Ovary (tissue), 7 donors: ENCODE measurements at regions not wholly inside any gene's neighbourhood (a gene's known extent, or its start where the extent isn't known, plus 50 kb on each side); places are given as distances from the start of the nearest gene placed in this dataset.

Experiments
- DNase-seq, 5 donors: peaks; one replicate each; pipeline ENCODE4 v3.0.0-alpha.2; 2019 to 2020
- H3K27ac ChIP-seq, 2 donors: fragments of 200-600 bp; one replicate each; pipeline versions ENCODE4 v1.5.1 to v1.8.0; 2019 to 2022
- H3K27me3 ChIP-seq: fragments of 200-600 bp; one replicate; pipeline ENCODE4 v1.8.0; 2022
- H3K36me3 ChIP-seq: fragments of 200-600 bp; sonication (generic); one replicate; pipeline ENCODE4 v1.5.1; 2019
- H3K4me1 ChIP-seq: one replicate; pipeline ENCODE4 v1.8.1; 2013; ENCODE audit warnings: mild to moderate bottlenecking, moderate library complexity; ENCODE audit not compliant: insufficient read depth
- H3K4me3 ChIP-seq: fragments of 200-600 bp; sonication (generic); one replicate; pipeline ENCODE4 v1.5.1; 2017
- H3K9me3 ChIP-seq, 2 donors: fragments of 200-600 bp in 1 of 2; sonication (generic) in 1 of 2; one replicate each; pipeline versions ENCODE4 v1.5.1 to v1.8.1; 2013 to 2019; ENCODE audit warnings: mild to moderate bottlenecking in 1 of 2, moderate library complexity in 1 of 2
- CTCF ChIP-seq, 3 donors: fragments of 450-650 bp in 2 of 3; fragments of 200-600 bp in 1 of 3; IDR thresholded peaks; one replicate each; pipeline versions ENCODE4 v1.5.1 to v1.8.0; 2016 to 2022; ENCODE audit warnings: antibody characterized with exemption in 3 of 3, mild to moderate bottlenecking in 1 of 3
- EP300 ChIP-seq: sonication (generic); formaldehyde crosslinking; IDR thresholded peaks from one replicate; pipeline ENCODE4 v1.6.1; 2017; ENCODE audit warnings: antibody characterized with exemption
- POLR2A ChIP-seq: fragments of 450-650 bp; IDR thresholded peaks from one replicate; pipeline ENCODE4 v1.6.1; 2017; ENCODE audit warnings: antibody characterized with exemption, mild to moderate bottlenecking, moderate library complexity
- WGBS, 3 donors: extraction: QIAGEN DNeasy Blood & Tissue Kit in 1 of 3; methylation state at CpG; one replicate each; pipeline versions ENCODE4 v1.1.5 to v1.1.7; 2013 to 2017; 5-methylcytosine and 5-hydroxymethylcytosine counted together
- intact Hi-C, 4 donors: fragments of 100-400 bp; cut with DNase I; formaldehyde crosslinking; loops; one replicate each; pipeline versions ENCODE4 v1.11.0 to v1.15.1; 2022 to 2023
- donor health status: DM: no; HTN: no; CAD: no; lungs with moderate emphysema.
- donor health status: DM: no; HTN: no; CAD: no.
- donor health status: Bipolar disorder and iron deficiency.
- donor health status: DM: no; HTN: no; CAD: no.
- donor health status: DM: yes; HTN: yes; CAD: no.

GRCh38 chr6:166085500-166085899 lies 82.2 kb downstream of the TBXT start:
- Histone ChIP-seq H3K27ac (no peak overlapping the region), H3K27me3 (no peaks in the 10 kb centered on the region), H3K36me3 (no peaks in the 10 kb centered on the region), H3K4me3 (no peak overlapping the region), H3K4me1 (no peaks in the 10 kb centered on the region), H3K9me3 (no peaks in the 10 kb centered on the region)
- WGBS, 3 donors, result 16 to 36% (median 17%) methylated on average over 2 of the region's 2 CpGs
- no peak for TF ChIP-seq CTCF (IDR thresholded peaks at IDR 0.05)
- TF ChIP-seq EP300, result no peak
- no peak for TF ChIP-seq POLR2A
- intact Hi-C loops, result no loop called here
- no peak for DNase-seq

DNA sequence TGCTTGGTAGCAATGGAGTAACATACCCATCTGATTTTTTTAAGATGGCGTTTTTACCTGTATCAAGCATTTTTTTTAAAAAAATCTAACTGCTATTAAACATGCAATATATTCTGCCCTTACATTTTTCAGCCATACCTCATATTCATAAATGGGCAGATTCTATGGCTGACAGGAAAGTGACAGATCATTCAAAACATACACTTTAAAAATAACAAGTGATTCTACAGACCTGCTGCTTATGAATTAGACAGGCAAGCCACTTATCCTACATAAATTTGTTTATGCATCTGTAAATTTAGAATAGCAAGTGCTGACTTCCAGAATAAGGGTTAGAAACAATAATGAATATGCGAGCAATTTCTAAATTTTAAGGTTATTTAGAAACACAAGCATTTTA lies 82.7 kb downstream of the TBXT start:
- Histone ChIP-seq H3K36me3 (no peaks in the 10 kb centered on the region), H3K4me1 (no peaks in the 10 kb centered on the region), H3K27me3 (no peaks in the 10 kb centered on the region), H3K4me3 (no peak overlapping the region), H3K27ac (no peak overlapping the region), H3K9me3 (no peaks in the 10 kb centered on the region)
- DNase-seq, result no peak
- intact Hi-C loops, result no loop called here
- WGBS, 3 donors, result 76 to 86% (median 81%) methylated on average over 2 of the region's 2 CpGs
- TF ChIP-seq EP300, result no peak
- no peak for TF ChIP-seq POLR2A
- TF ChIP-seq CTCF (IDR thresholded peaks at IDR 0.05), result no peak

- Histone ChIP-seq H3K27ac (no peak overlapping the region), H3K9me3 (no peaks in the 10 kb centered on the region), H3K4me1 (no peaks in the 10 kb centered on the region), H3K36me3 (no peaks in the 10 kb centered on the region), H3K27me3 (no peaks in the 10 kb centered on the region), H3K4me3 (no peak overlapping the region)
- no peak for TF ChIP-seq CTCF (IDR thresholded peaks at IDR 0.05)
- TF ChIP-seq POLR2A, result no peak
- TF ChIP-seq EP300, result no peak
- WGBS, 3 donors, result 88 to 91% (median 90%) methylated on average over 6 of the region's 6 CpGs
- intact Hi-C loops, result no loop called here
- DNase-seq, result no peak
These were observed 87.8 kb downstream of the TBXT start for GRCh38 chr6:166079841-166080240.

GRCh38 chr6:166078294-166078693 lies 89.4 kb downstream of the TBXT start:
- TF ChIP-seq POLR2A (no peak), EP300 (no peak), CTCF (IDR thresholded peaks at IDR 0.05) (no peak)
- H3K4me3 ChIP-seq, result no peak overlapping the region
- WGBS, 3 donors, result 57 to 68% (median 58%) methylated on average over 3 of the region's 3 CpGs
- H3K27ac ChIP-seq, result no peak overlapping the region
- DNase-seq, result no peak
- no peaks in the 10 kb centered on the region for H3K4me1 ChIP-seq
- intact Hi-C loops, result no loop called here
- no peaks in the 10 kb centered on the region for H3K36me3 ChIP-seq
- H3K9me3 ChIP-seq, result no peaks in the 10 kb centered on the region
- H3K27me3 ChIP-seq, result no peaks in the 10 kb centered on the region

DNA sequence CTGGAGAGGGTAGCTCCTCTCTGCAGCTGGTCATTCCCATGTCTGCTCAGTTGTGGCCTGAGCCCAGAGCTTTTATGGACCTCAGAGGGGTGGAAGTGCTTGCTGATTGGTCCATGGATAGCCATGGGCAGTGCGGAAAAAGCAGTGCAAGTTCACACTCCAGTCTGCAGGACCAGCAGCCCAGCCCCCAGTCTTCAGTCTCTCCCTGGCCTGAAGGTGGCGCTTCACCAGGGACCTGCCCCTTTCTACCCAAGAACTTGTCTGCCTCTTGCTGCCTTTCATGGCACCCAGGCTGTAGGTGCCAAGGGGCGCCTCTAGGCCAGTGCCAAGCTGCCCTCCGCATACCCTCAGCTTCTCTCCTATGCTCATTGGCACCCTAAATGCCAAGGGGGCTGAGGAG lies 91.0 kb downstream of the TBXT start:
- TF ChIP-seq EP300 (no peak), POLR2A (no peak), CTCF (IDR thresholded peaks at IDR 0.05) (no peak)
- intact Hi-C loops, result no loop called here
- no peak for DNase-seq
- H3K9me3 ChIP-seq, result no peaks in the 10 kb centered on the region
- no peaks in the 10 kb centered on the region for H3K27me3 ChIP-seq
- 74 to 90% (median 79%) methylated on average over 4 of the region's 4 CpGs for WGBS, 3 donors
- no peak overlapping the region for H3K4me3 ChIP-seq
- no peaks in the 10 kb centered on the region for H3K4me1 ChIP-seq
- H3K27ac ChIP-seq, result no peak overlapping the region
- H3K36me3 ChIP-seq, result no peaks in the 10 kb centered on the region
